Transverse colon (tissue), 4 donors: ENCODE measurements at regions not wholly inside any gene's neighbourhood (a gene's known extent, or its start where the extent isn't known, plus 50 kb on each side); places are given as distances from the start of the nearest gene placed in this dataset.

ENCODE experiments used
- CTCF ChIP-seq, 5 experiments: fragments of 200-600 bp in 3 of 5; fragments of 450-650 bp in 2 of 5; sonication (generic) in 3 of 5; IDR thresholded peaks; 1 replicate in 2 of 5; 2 replicates in 3 of 5; pipeline ENCODE4 v1.5.1; 2016 to 2017; ENCODE audit warnings: antibody characterized with exemption in 5 of 5, inconsistent platforms in 3 of 5, mild to moderate bottlenecking in 2 of 5, moderate library complexity in 1 of 5
- POLR2A ChIP-seq: fragments of 450-650 bp; IDR thresholded peaks from one replicate; pipeline ENCODE4 v1.6.1; 2016; ENCODE audit warnings: antibody characterized with exemption, mild to moderate bottlenecking, moderate library complexity
- POLR2AphosphoS5 ChIP-seq, 3 donors: sonication (generic); formaldehyde crosslinking; IDR thresholded peaks; one replicate each; pipeline ENCODE4 v1.6.1; 2016; ENCODE audit warnings: antibody characterized with exemption in 3 of 3

- TF ChIP-seq CTCF (IDR thresholded peaks at IDR 0.05) (no peak), POLR2A (no peak), POLR2AphosphoS5 (IDR thresholded peaks at IDR 0.05) (no peak)
Observed at GRCh38 chr1:818618-819291, 105.0 kb upstream of the SAMD11 start.
